KMS-11 (cell line): ENCODE measurements at regions not wholly inside any gene's neighbourhood (a gene's known extent, or its start where the extent isn't known, plus 50 kb on each side); places are given as distances from the start of the nearest gene placed in this dataset.

Experiments used
- H2AFZ ChIP-seq: fragments of 200-600 bp; sonication (generic); 2 replicates; pipeline ENCODE4 v1.6.1; 2016; ENCODE audit warnings: antibody characterized with exemption, mixed run types, low read depth
- H3K27ac ChIP-seq: fragments of 200-600 bp; sonication (generic); 2 replicates; pipeline ENCODE4 v1.6.1; 2016; ENCODE audit warnings: mild to moderate bottlenecking, mixed run types
- H3K27me3 ChIP-seq: fragments of 200-600 bp; sonication (generic); 2 replicates; pipeline ENCODE4 v1.6.1; 2017; ENCODE audit warnings: mild to moderate bottlenecking, low read depth, mixed run types, moderate library complexity; ENCODE audit not compliant: insufficient read depth
- H3K36me3 ChIP-seq: fragments of 200-600 bp; sonication (generic); 2 replicates; pipeline ENCODE4 v1.6.1; 2017; ENCODE audit warnings: mild to moderate bottlenecking, mixed run types; ENCODE audit not compliant: insufficient read depth
- H3K4me1 ChIP-seq: fragments of 200-600 bp; sonication (generic); 2 replicates; pipeline ENCODE4 v1.6.1; 2016; ENCODE audit warnings: mild to moderate bottlenecking, low read depth, mixed run types; ENCODE audit not compliant: poor library complexity, severe bottlenecking
- H3K4me2 ChIP-seq: fragments of 200-600 bp; sonication (generic); 2 replicates; pipeline ENCODE4 v1.7.0; 2016; ENCODE audit warnings: mild to moderate bottlenecking, mixed run types
- H3K4me3 ChIP-seq: fragments of 200-600 bp; sonication (generic); IDR thresholded peaks from 2 replicates; pipeline ENCODE4 v1.6.1; 2017; ENCODE audit warnings: low read depth, low read length, mixed read lengths; ENCODE audit not compliant: insufficient read depth
- H3K79me2 ChIP-seq: fragments of 200-600 bp; sonication (generic); 2 replicates; pipeline ENCODE4 v1.6.1; 2016; ENCODE audit warnings: low read depth, mixed run types; ENCODE audit not compliant: insufficient read depth
- H3K9ac ChIP-seq: fragments of 200-600 bp; sonication (generic); 2 replicates; pipeline ENCODE4 v1.6.1; 2016; ENCODE audit warnings: mild to moderate bottlenecking, mixed run types
- H4K20me1 ChIP-seq: fragments of 200-600 bp; sonication (generic); 2 replicates; pipeline ENCODE4 v1.6.1; 2016; ENCODE audit warnings: mild to moderate bottlenecking, mixed run types; ENCODE audit not compliant: insufficient read depth
- CTCF ChIP-seq: fragments of 200-600 bp; sonication (generic); conservative IDR thresholded peaks from 2 replicates; pipeline ENCODE4 v1.6.1; 2017; ENCODE audit warnings: low read depth, mild to moderate bottlenecking, antibody characterized with exemption, low read length, moderate library complexity, mixed read lengths

GRCh38 chr20:6715401-6715941 lies 52.0 kb upstream of the BMP2 start:
- H4K20me1 ChIP-seq, result no peaks in the 10 kb centered on the region
- H2AFZ ChIP-seq, result no peak overlapping the region
- H3K4me2 ChIP-seq, result no peak overlapping the region
- no peak overlapping the region for H3K27ac ChIP-seq
- H3K36me3 ChIP-seq, result no peaks in the 10 kb centered on the region
- H3K9ac ChIP-seq, result no peak overlapping the region
- H3K4me1 ChIP-seq, result no peaks in the 10 kb centered on the region
- H3K4me3 ChIP-seq, result no peak overlapping the region
- no peaks in the 10 kb centered on the region for H3K79me2 ChIP-seq
- no peak for TF ChIP-seq CTCF
- H3K27me3 ChIP-seq, result no peaks in the 10 kb centered on the region

- Histone ChIP-seq H3K27ac (no peak overlapping the region), H3K4me1 (no peaks in the 10 kb centered on the region), H3K27me3 (no peaks in the 10 kb centered on the region), H3K4me3 (no peak overlapping the region), H3K9ac (no peak overlapping the region), H3K4me2 (no peak overlapping the region), H4K20me1 (no peaks in the 10 kb centered on the region), H3K36me3 (no peaks in the 10 kb centered on the region), H2AFZ (no peak overlapping the region), H3K79me2 (no peaks in the 10 kb centered on the region)
- no peak for TF ChIP-seq CTCF
Measured at GRCh38 chr20:6714279-6714711, 53.2 kb upstream of the BMP2 start.

- no peak for TF ChIP-seq CTCF
- Histone ChIP-seq H3K79me2 (no peaks in the 10 kb centered on the region), H3K4me2 (no peak overlapping the region), H3K4me1 (no peaks in the 10 kb centered on the region), H3K27me3 (no peaks in the 10 kb centered on the region), H3K4me3 (no peak overlapping the region), H3K36me3 (no peaks in the 10 kb centered on the region), H3K9ac (no peak overlapping the region), H2AFZ (no peak overlapping the region), H4K20me1 (no peaks in the 10 kb centered on the region), H3K27ac (no peak overlapping the region)
Measured at GRCh38 chr20:6711951-6712649, 55.4 kb upstream of the BMP2 start.

- no peak for TF ChIP-seq CTCF
- Histone ChIP-seq H3K27me3 (no peaks in the 10 kb centered on the region), H3K27ac (no peak overlapping the region), H3K79me2 (no peaks in the 10 kb centered on the region), H4K20me1 (no peaks in the 10 kb centered on the region), H2AFZ (no peak overlapping the region), H3K4me2 (no peak overlapping the region), H3K9ac (no peak overlapping the region), H3K4me3 (no peak overlapping the region), H3K36me3 (no peaks in the 10 kb centered on the region), H3K4me1 (no peaks in the 10 kb centered on the region)
Measured at GRCh38 chr20:6709910-6710595, 57.4 kb upstream of the BMP2 start.
